H1 (cell line): ENCODE measurements at regions not wholly inside any gene's neighbourhood (a gene's known extent, or its start where the extent isn't known, plus 50 kb on each side); places are given as distances from the start of the nearest gene placed in this dataset.
"Not testable (repeated sequence)": the region's sequence is repeated elsewhere in the genome, so short reads cannot be mapped to it uniquely, and the experiment has no call there.

Source experiments
- CTCF ChIA-PET: fragments of 300-600 bp; sonication (Branson Sonifier 250); formaldehyde crosslinking; loops from one replicate; lab custom pipeline; 2021; ENCODE audit not compliant: partially characterized antibody; lab: Charles Lee
- POLR2A ChIA-PET: fragments of 300-600 bp; sonication (Branson Sonifier 250); formaldehyde crosslinking; loops from one replicate; lab custom pipeline; 2021; ENCODE audit warnings: inconsistent platforms; ENCODE audit not compliant: partially characterized antibody; lab: Charles Lee
- DNase-seq, 2 experiments: peaks; one replicate each; pipeline versions ENCODE4 v3.0.0 to v3.0.0-alpha.2; 2010 to 2022; ENCODE audit warnings: low spot score in 2 of 2, low read depth in 1 of 2, mixed read lengths in 1 of 2
- FAIRE-seq: peaks from 2 replicates; lab custom pipeline; 2011; peaks lifted over from hg19 to GRCh38; lab: Jason Lieb, UNC
- H2AFZ ChIP-seq: 2 replicates; pipeline ENCODE4 v1.8.1; 2012; ENCODE audit warnings: low read length, inconsistent platforms
- H2AK5ac ChIP-seq: 2 replicates; pipeline ENCODE4 v1.6.1; 2013; ENCODE audit warnings: low read depth, low read length
- H2BK120ac ChIP-seq: replicated peaks from 2 replicates; pipeline ENCODE3; 2013; ENCODE audit warnings: low read depth, low read length, inconsistent platforms
- H2BK12ac ChIP-seq: 2 replicates; pipeline ENCODE4 v1.6.1; 2013; ENCODE audit warnings: low read depth, low read length
- H2BK15ac ChIP-seq: 2 replicates; pipeline ENCODE4 v1.6.1; 2013; ENCODE audit warnings: low read length
- H2BK20ac ChIP-seq: 2 replicates; pipeline ENCODE4 v1.6.1; 2013; ENCODE audit warnings: low read length
- H2BK5ac ChIP-seq: 2 replicates; pipeline ENCODE4 v1.6.1; 2013; ENCODE audit warnings: low read depth, low read length
- H3K14ac ChIP-seq: 2 replicates; pipeline ENCODE4 v1.6.1; 2013; ENCODE audit warnings: inconsistent platforms; ENCODE audit not compliant: insufficient read length
- H3K18ac ChIP-seq: 2 replicates; pipeline ENCODE4 v1.6.1; 2013; ENCODE audit warnings: low read length; ENCODE audit errors: extremely low read depth
- H3K23ac ChIP-seq: 2 replicates; pipeline ENCODE4 v1.6.1; 2013; ENCODE audit warnings: inconsistent platforms; ENCODE audit not compliant: insufficient read length
- H3K23me2 ChIP-seq: 2 replicates; pipeline ENCODE4 v1.6.1; 2013; ENCODE audit warnings: low read depth, low read length
- H3K27ac ChIP-seq: 2 replicates; pipeline ENCODE4 v1.6.1; 2011; ENCODE audit warnings: low read depth, low read length, inconsistent platforms
- H3K27me3 ChIP-seq, 4 experiments: replicated peaks in 1 of 4; 1 replicate in 1 of 4; 2 replicates in 3 of 4; pipeline versions ENCODE4 v1.6.1 to v1.8.1; 2011 to 2013; ENCODE audit warnings: low read length in 3 of 4, mild to moderate bottlenecking in 3 of 4, inconsistent platforms in 2 of 4, mixed read lengths in 2 of 4, moderate library complexity in 1 of 4; ENCODE audit not compliant: control insufficient read depth in 3 of 4, insufficient read depth in 3 of 4; ENCODE audit errors: extremely low read depth in 1 of 4
- H3K36me3 ChIP-seq, 4 experiments: 2 replicates each; pipeline versions ENCODE4 v1.6.1 to v1.8.1; 2011 to 2013; ENCODE audit warnings: mild to moderate bottlenecking in 4 of 4, low read length in 3 of 4, moderate library complexity in 2 of 4, control low read depth in 1 of 4, inconsistent platforms in 1 of 4; ENCODE audit not compliant: insufficient read depth in 4 of 4, control insufficient read depth in 2 of 4
- H3K4ac ChIP-seq: replicated peaks from 2 replicates; pipeline ENCODE3; 2013; ENCODE audit warnings: low read length, low read depth, mixed read lengths, inconsistent platforms; ENCODE audit not compliant: insufficient read length
- H3K4me1 ChIP-seq, 4 experiments: replicated peaks in 1 of 4; 1 replicate in 1 of 4; 2 replicates in 3 of 4; pipeline versions ENCODE4 v1.6.1 to v1.8.1; 2011 to 2013; ENCODE audit warnings: low read length in 3 of 4, inconsistent platforms in 2 of 4, mixed read lengths in 1 of 4; ENCODE audit not compliant: insufficient read depth in 4 of 4, control insufficient read depth in 3 of 4
- H3K4me2 ChIP-seq, 2 experiments: 2 replicates each; pipeline versions ENCODE4 v1.6.1 to v1.8.1; 2011 to 2013; ENCODE audit warnings: low read depth in 2 of 2, low read length in 2 of 2, control low read depth in 1 of 2, inconsistent platforms in 1 of 2, mild to moderate bottlenecking in 1 of 2; ENCODE audit not compliant: insufficient read depth in 1 of 2
- H3K4me3 ChIP-seq, 4 experiments: fragments of 200-600, 300-600 bp in 1 of 4; sonication (generic), shearing (Covaris generic), sonication (Bioruptor Twin) in 1 of 4; 2 replicates each; pipeline versions ENCODE4 v1.5.1 to v1.8.1; 2011 to 2016; ENCODE audit warnings: low read length in 4 of 4, low read depth in 3 of 4, control low read depth in 2 of 4, inconsistent platforms in 2 of 4, mild to moderate bottlenecking in 2 of 4, mixed read lengths in 1 of 4, moderate library complexity in 1 of 4; ENCODE audit not compliant: insufficient read depth in 2 of 4; ENCODE audit errors: extremely low read depth in 1 of 4
- H3K56ac ChIP-seq: replicated peaks from 2 replicates; pipeline ENCODE3; 2013; ENCODE audit warnings: low read depth, mild to moderate bottlenecking, mixed read lengths, low read length, inconsistent platforms; ENCODE audit not compliant: insufficient read length
- H3K79me1 ChIP-seq: 2 replicates; pipeline ENCODE4 v1.6.1; 2013; ENCODE audit warnings: low read depth, low read length, control low read depth
- H3K79me2 ChIP-seq, 2 experiments: 2 replicates each; pipeline versions ENCODE4 v1.6.1 to v1.8.1; 2012 to 2013; ENCODE audit warnings: low read length in 2 of 2, mild to moderate bottlenecking in 2 of 2, inconsistent platforms in 1 of 2; ENCODE audit not compliant: insufficient read depth in 2 of 2, control insufficient read depth in 1 of 2
- H3K9ac ChIP-seq, 4 experiments: replicated peaks in 1 of 4; 1 replicate in 1 of 4; 2 replicates in 3 of 4; pipeline versions ENCODE4 v1.6.1 to v1.8.1; 2011 to 2013; ENCODE audit warnings: low read depth in 3 of 4, low read length in 3 of 4, control low read depth in 2 of 4, mild to moderate bottlenecking in 2 of 4, moderate library complexity in 2 of 4, inconsistent platforms in 1 of 4; ENCODE audit errors: extremely low read depth in 1 of 4
- H3K9me3 ChIP-seq, 2 experiments: 2 replicates each; pipeline versions ENCODE4 v1.6.1 to v1.8.1; 2012 to 2013; ENCODE audit warnings: mild to moderate bottlenecking in 2 of 2, moderate library complexity in 2 of 2, control low read depth in 1 of 2, inconsistent platforms in 1 of 2, low read depth in 1 of 2, low read length in 1 of 2, mixed read lengths in 1 of 2; ENCODE audit not compliant: insufficient read depth in 2 of 2
- H4K20me1 ChIP-seq, 2 experiments: replicated peaks in 1 of 2; 2 replicates each; pipeline versions ENCODE3 to v1.8.1; 2011 to 2013; ENCODE audit warnings: inconsistent platforms in 2 of 2, low read length in 2 of 2, mild to moderate bottlenecking in 1 of 2; ENCODE audit not compliant: insufficient read depth in 2 of 2, control insufficient read depth in 1 of 2
- H4K5ac ChIP-seq: 2 replicates; pipeline ENCODE4 v1.6.1; 2013; ENCODE audit warnings: low read length, low read depth, mixed read lengths, inconsistent platforms; ENCODE audit not compliant: insufficient read length
- H4K8ac ChIP-seq: 2 replicates; pipeline ENCODE4 v1.8.0; 2013; ENCODE audit warnings: mild to moderate bottlenecking, moderate library complexity, low read length, inconsistent platforms; ENCODE audit not compliant: insufficient read depth; ENCODE audit errors: extremely low read depth
- H4K91ac ChIP-seq: replicated peaks from 2 replicates; pipeline ENCODE3; 2013; ENCODE audit warnings: low read length, mixed read lengths, inconsistent platforms; ENCODE audit not compliant: insufficient read length
- WGBS, 2 experiments: shearing (Covaris generic) in 1 of 2; methylation state at CpG; one replicate each; pipeline versions ENCODE4 v1.1.6 to v1.1.7; 2013 to 2015; ENCODE audit warnings: low lambda C conversion rate in 2 of 2, mixed read lengths in 2 of 2, inconsistent platforms in 1 of 2, low coverage in 1 of 2, missing lambda C conversion rate in 1 of 2; ENCODE audit not compliant: insufficient replicate concordance in 2 of 2, insufficient coverage in 1 of 2, insufficient read length in 1 of 2; ENCODE audit errors: extremely low coverage in 1 of 2, missing lambda C conversion rate in 1 of 2; 5-methylcytosine and 5-hydroxymethylcytosine counted together

- H4K91ac ChIP-seq, FAIRE-seq, H2BK15ac ChIP-seq, H3K4me2 ChIP-seq, H3K56ac ChIP-seq, H3K27ac ChIP-seq, H3K4ac ChIP-seq, H3K14ac ChIP-seq, DNase-seq, H3K27me3 ChIP-seq, H4K8ac ChIP-seq, H3K4me1 ChIP-seq, H4K20me1 ChIP-seq, H2AK5ac ChIP-seq, H2BK120ac ChIP-seq, H3K23me2 ChIP-seq, H3K9ac ChIP-seq, POLR2A ChIA-PET, H3K79me1 ChIP-seq, H2BK5ac ChIP-seq, H3K23ac ChIP-seq, H2AFZ ChIP-seq, H3K18ac ChIP-seq, H3K4me3 ChIP-seq, H2BK20ac ChIP-seq, H4K5ac ChIP-seq, H2BK12ac ChIP-seq, H3K36me3 ChIP-seq: not testable (repeated sequence)
- Histone ChIP-seq H3K9me3 (peaks cover 0 to 11% of the 10 kb centered on the region in 2 experiments; a peak in 1 of 4 replicates), H3K79me2 (peaks cover 0 to 15% of the 10 kb centered on the region in 2 experiments; a peak in 3 of 4 replicates)
- CTCF ChIA-PET, result interaction anchor here (2.2 kb wide), 1 partner anchor 16 kb away, joined by 5 read pairs; no protein-coding TSS in a partner anchor
- 95% methylated on average over 4 of the region's 4 CpGs; no CpG with 5 or more reads in 1 of the 2 experiments for WGBS, 2 experiments
Measured at GRCh38 chr9:21543816-21544215, 61.7 kb upstream of the IFNE start.
